OCI-LY7 (cell line): ENCODE measurements at regions not wholly inside any gene's neighbourhood (a gene's known extent, or its start where the extent isn't known, plus 50 kb on each side); places are given as distances from the start of the nearest gene placed in this dataset.
A peak's percentile ranks its signal among the peaks of the same experiment; 100 is the strongest.

Source experiments
- BruUV-seq: library from RNA; stranded (reverse); fragments of 400-500 nt; replicated peaks from 2 replicates; lab custom pipeline; 2021; lab: Mats Ljungman, UMichigan
- CTCF ChIA-PET: fragments of 300-600 bp; sonication (Branson Sonifier 250); formaldehyde crosslinking; loops from one replicate; lab custom pipeline; 2022; ENCODE audit warnings: antibody characterized with exemption; ENCODE audit not compliant: unreplicated experiment; lab: Charles Lee
- POLR2A ChIA-PET: fragments of 300-600 bp; sonication (Branson Sonifier 250); formaldehyde crosslinking; loops from one replicate; lab custom pipeline; 2022; ENCODE audit warnings: antibody characterized with exemption; lab: Charles Lee
- DNase-seq: peaks from one replicate; pipeline ENCODE4 v3.0.0-alpha.2; 2015; ENCODE audit warnings: low spot score
- H2AFZ ChIP-seq: fragments of 200-600 bp; sonication (generic), shearing (Covaris generic); 2 replicates; pipeline ENCODE4 v1.6.1; 2014; ENCODE audit warnings: mild to moderate bottlenecking, antibody characterized with exemption, low read length, moderate library complexity
- H3K27ac ChIP-seq: fragments of 200-600 bp; sonication (generic); 2 replicates; pipeline ENCODE4 v1.5.1; 2014; ENCODE audit warnings: mixed run types, low read depth, mild to moderate bottlenecking, moderate library complexity, low read length, inconsistent platforms; ENCODE audit not compliant: poor library complexity, severe bottlenecking
- H3K36me3 ChIP-seq: fragments of 200-600 bp; sonication (generic); 2 replicates; pipeline ENCODE4 v1.6.1; 2014; ENCODE audit warnings: mild to moderate bottlenecking, antibody characterized with exemption, low read length, moderate library complexity, mixed read lengths; ENCODE audit not compliant: insufficient read depth
- H3K4me1 ChIP-seq: fragments of 200-600 bp; sonication (generic); 2 replicates; pipeline ENCODE4 v1.5.1; 2014; ENCODE audit warnings: mild to moderate bottlenecking, low read length; ENCODE audit not compliant: insufficient read depth, poor library complexity, severe bottlenecking
- H3K4me2 ChIP-seq: fragments of 200-600 bp; sonication (generic); 2 replicates; pipeline ENCODE4 v1.6.1; 2014; ENCODE audit warnings: mild to moderate bottlenecking, low read length
- H3K4me3 ChIP-seq: fragments of 200-600 bp; sonication (generic); 2 replicates; pipeline ENCODE4 v1.5.1; 2014; ENCODE audit warnings: mild to moderate bottlenecking, low read depth, low read length; ENCODE audit not compliant: poor library complexity, severe bottlenecking
- H3K79me2 ChIP-seq: fragments of 200-600 bp; sonication (generic); 2 replicates; pipeline ENCODE4 v1.6.1; 2016; ENCODE audit warnings: low read depth, mild to moderate bottlenecking, low read length, moderate library complexity, mixed read lengths; ENCODE audit not compliant: insufficient read depth
- H3K9me2 ChIP-seq: fragments of 200-600 bp; sonication (generic); 2 replicates; pipeline ENCODE4 v1.6.1; 2016; ENCODE audit warnings: mild to moderate bottlenecking, low read length, mixed read lengths; ENCODE audit not compliant: insufficient read depth
- H3K9me3 ChIP-seq: fragments of 200-600 bp; sonication (generic); 2 replicates; pipeline ENCODE4 v1.6.1; 2014; ENCODE audit warnings: mild to moderate bottlenecking, mixed run types, low read length, mixed read lengths
- H4K20me1 ChIP-seq: fragments of 200-600 bp; sonication (generic); 2 replicates; pipeline ENCODE4 v1.6.1; 2014; ENCODE audit warnings: mild to moderate bottlenecking, antibody characterized with exemption, low read length, moderate library complexity, mixed read lengths; ENCODE audit not compliant: insufficient read depth
- EZH2phosphoT487 ChIP-seq: fragments of 200-600 bp; sonication (generic); IDR thresholded peaks from 2 replicates; pipeline ENCODE4 v1.6.1; 2018; ENCODE audit warnings: low read depth, borderline replicate concordance, mild to moderate bottlenecking, mixed run types, antibody characterized with exemption, low read length, moderate library complexity, mixed read lengths
- intact Hi-C: fragments of 100-400 bp; cut with micrococcal nuclease; formaldehyde crosslinking; loops from one replicate; pipeline ENCODE4 v1.10.0; 2022; ENCODE audit not compliant: unreplicated experiment
- TF ChIP-seq, protein P1 (sequence below): fragments of 200-600 bp; sonication (generic); conservative IDR thresholded peaks from 2 replicates; pipeline ENCODE4 v1.5.1; 2014; ENCODE audit warnings: mild to moderate bottlenecking, antibody characterized with exemption, low read length, moderate library complexity, mixed read lengths

DNA sequence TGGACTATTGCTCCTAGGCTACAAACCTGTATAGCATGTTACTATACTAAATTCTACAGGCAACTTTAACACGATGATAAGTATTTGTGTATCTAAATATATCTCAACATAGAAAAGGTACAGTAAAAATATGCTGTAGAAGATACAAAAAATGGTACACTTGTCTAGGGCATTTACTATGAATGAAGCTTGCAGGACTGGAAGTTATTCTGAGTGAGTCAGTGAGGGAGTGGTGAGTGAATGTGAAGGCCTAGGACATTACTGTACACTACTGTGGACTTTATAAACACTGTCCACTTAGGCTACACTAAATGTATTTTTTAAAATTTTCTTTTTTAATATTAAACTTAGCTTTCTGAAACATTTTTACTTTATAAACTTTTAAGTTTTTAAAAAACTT, 140.5 kb upstream of the SGO1 start:
- BruUV-seq: no TSS peak

DNA sequence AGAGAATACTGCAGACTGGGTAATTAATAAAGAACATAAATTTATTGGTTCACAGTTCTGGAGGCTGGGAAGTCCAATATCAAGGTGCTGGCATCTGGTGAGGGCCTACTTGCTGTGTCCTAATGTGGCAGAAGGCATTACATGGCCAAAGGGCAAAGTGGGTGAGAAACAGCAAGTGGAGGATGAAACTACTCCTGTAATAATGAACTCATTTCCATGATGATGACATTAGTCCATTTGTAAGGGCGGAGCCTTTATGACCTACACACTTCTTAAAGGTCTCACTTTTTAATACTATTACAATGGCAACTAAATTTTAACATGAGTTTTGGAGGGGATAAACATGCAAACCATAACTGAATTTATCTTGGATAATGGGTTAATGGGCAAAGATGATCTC, 139.6 kb upstream of the SGO1 start:
- Histone ChIP-seq H3K4me1 (no peaks in the 10 kb centered on the region), H2AFZ (no peak overlapping the region), H3K9me2 (no peaks in the 10 kb centered on the region), H3K4me2 (no peak overlapping the region), H3K36me3 (no peaks in the 10 kb centered on the region), H3K79me2 (no peaks in the 10 kb centered on the region), H3K9me3 (no peaks in the 10 kb centered on the region), H3K27ac (no peak overlapping the region), H4K20me1 (no peaks in the 10 kb centered on the region; the same call in 1 of the 2 replicates), H3K4me3 (no peak overlapping the region)
- no TSS peak for BruUV-seq
- no peak for DNase-seq
- ChIA-PET POLR2A (interaction anchor here (1.3 kb wide), 1 partner anchor 8 kb away, joined by 3 read pairs; no protein-coding TSS in a partner anchor), CTCF (no interaction called here)
- no peak for TF ChIP-seq EZH2phosphoT487
- TF ChIP-seq, protein P1, sequence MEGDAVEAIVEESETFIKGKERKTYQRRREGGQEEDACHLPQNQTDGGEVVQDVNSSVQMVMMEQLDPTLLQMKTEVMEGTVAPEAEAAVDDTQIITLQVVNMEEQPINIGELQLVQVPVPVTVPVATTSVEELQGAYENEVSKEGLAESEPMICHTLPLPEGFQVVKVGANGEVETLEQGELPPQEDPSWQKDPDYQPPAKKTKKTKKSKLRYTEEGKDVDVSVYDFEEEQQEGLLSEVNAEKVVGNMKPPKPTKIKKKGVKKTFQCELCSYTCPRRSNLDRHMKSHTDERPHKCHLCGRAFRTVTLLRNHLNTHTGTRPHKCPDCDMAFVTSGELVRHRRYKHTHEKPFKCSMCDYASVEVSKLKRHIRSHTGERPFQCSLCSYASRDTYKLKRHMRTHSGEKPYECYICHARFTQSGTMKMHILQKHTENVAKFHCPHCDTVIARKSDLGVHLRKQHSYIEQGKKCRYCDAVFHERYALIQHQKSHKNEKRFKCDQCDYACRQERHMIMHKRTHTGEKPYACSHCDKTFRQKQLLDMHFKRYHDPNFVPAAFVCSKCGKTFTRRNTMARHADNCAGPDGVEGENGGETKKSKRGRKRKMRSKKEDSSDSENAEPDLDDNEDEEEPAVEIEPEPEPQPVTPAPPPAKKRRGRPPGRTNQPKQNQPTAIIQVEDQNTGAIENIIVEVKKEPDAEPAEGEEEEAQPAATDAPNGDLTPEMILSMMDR: no peak
- intact Hi-C loops: no loop called here

More for the DNA sequence above, 140.5 kb upstream of the SGO1 start:
- no peak for TF ChIP-seq EZH2phosphoT487
- TF ChIP-seq, protein P1: no peak
- no peak for DNase-seq
- ChIA-PET POLR2A (interaction anchor here (0.6 to 1.3 kb wide), 3 partner anchors 9 to 350 kb away, joined by 3 read pairs; no protein-coding TSS in a partner anchor), CTCF (no interaction called here)
- no peak overlapping the region for H2AFZ ChIP-seq
- H3K27ac ChIP-seq: no peak overlapping the region
- no peak overlapping the region for H3K4me2 ChIP-seq
- H3K36me3 ChIP-seq: no peaks in the 10 kb centered on the region
- no peak overlapping the region for H3K4me3 ChIP-seq
- H3K4me1 ChIP-seq: no peaks in the 10 kb centered on the region
- H3K9me2 ChIP-seq: no peaks in the 10 kb centered on the region
- intact Hi-C loops: no loop called here
- H4K20me1 ChIP-seq: no peaks in the 10 kb centered on the region
- H3K9me3 ChIP-seq: no peaks in the 10 kb centered on the region
- H3K79me2 ChIP-seq: no peaks in the 10 kb centered on the region

DNA sequence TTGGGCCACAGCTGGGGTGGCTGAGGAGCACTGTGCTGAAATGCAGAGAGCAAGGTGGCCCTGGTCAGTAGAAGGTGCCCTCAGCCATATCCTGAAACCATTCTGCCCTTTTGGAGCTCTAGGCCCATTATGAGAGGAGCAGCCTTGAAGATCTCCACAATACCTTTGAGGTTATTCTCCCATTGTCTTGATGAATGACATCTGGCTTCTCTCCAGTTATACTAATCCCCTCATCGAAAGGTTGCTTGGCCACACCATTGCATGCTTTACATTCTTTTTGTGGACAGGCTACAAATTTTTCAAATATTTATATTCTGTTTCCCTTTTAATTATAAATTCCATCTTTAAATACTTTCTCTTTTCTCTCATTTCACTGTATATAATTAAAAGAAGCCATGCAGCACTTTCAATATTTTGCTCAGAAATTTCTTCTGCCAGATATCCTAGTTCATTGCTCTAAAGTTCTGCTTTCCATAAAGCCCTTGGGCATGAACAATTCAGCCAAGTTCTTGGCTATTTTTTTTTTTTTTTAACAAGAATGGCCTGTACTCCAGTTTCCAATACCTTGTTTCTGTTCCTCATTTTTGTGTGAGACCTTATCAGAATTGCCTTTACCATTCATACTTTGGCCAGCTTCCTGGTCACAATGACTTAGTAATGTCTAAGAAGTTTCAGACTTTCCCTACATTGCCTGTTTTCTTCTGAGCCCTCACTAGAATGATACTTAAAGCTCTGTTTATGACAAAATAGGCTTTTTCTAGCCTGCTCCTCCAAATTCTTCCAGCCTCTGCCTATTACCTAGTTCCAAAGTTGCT, 138.9 kb upstream of the SGO1 start:
- peak; percentile 9 for DNase-seq
- Histone ChIP-seq H2AFZ (no peak overlapping the region), H3K79me2 (no peaks in the 10 kb centered on the region), H3K4me1 (no peaks in the 10 kb centered on the region), H3K4me3 (no peak overlapping the region), H4K20me1 (no peaks in the 10 kb centered on the region; the same call in 1 of the 2 replicates), H3K9me2 (no peaks in the 10 kb centered on the region), H3K4me2 (no peak overlapping the region), H3K9me3 (no peaks in the 10 kb centered on the region), H3K36me3 (no peaks in the 10 kb centered on the region), H3K27ac (no peak overlapping the region)
- TF ChIP-seq, protein P1: no peak
- no peak for TF ChIP-seq EZH2phosphoT487
- intact Hi-C loops: no loop called here
- POLR2A ChIA-PET: no interaction called here
- no TSS peak for BruUV-seq
- CTCF ChIA-PET: no interaction called here
